SJCRH30 (cell line): ENCODE measurements at regions not wholly inside any gene's neighbourhood (a gene's known extent, or its start where the extent isn't known, plus 50 kb on each side); places are given as distances from the start of the nearest gene placed in this dataset.

ENCODE experiments used
- DNase-seq, 2 experiments: peaks; one replicate each; pipeline ENCODE4 v3.0.0-alpha.2; 2015 to 2020
- H3K27ac ChIP-seq: fragments of 250-450 bp; sonication (Bioruptor Pico); 2 replicates; pipeline ENCODE4 v1.5.1; 2020; ENCODE audit warnings: mild to moderate bottlenecking, moderate library complexity
- H3K27me3 ChIP-seq: fragments of 250-450 bp; sonication (Bioruptor Pico); 2 replicates; pipeline ENCODE4 v1.5.1; 2020; ENCODE audit warnings: mild to moderate bottlenecking, moderate library complexity
- H3K36me3 ChIP-seq: fragments of 250-450 bp; sonication (Bioruptor Pico); 2 replicates; pipeline ENCODE4 v1.5.1; 2020; ENCODE audit warnings: mild to moderate bottlenecking, moderate library complexity
- H3K4me1 ChIP-seq: fragments of 250-450 bp; sonication (Bioruptor Pico); 2 replicates; pipeline ENCODE4 v1.5.1; 2020; ENCODE audit warnings: mild to moderate bottlenecking, moderate library complexity
- H3K4me3 ChIP-seq: fragments of 250-450 bp; sonication (Bioruptor Pico); 2 replicates; pipeline ENCODE4 v1.5.1; 2020; ENCODE audit warnings: mild to moderate bottlenecking, moderate library complexity
- H3K9me3 ChIP-seq: fragments of 250-450 bp; sonication (Bioruptor Pico); replicated peaks from 2 replicates; pipeline ENCODE4 v1.5.1; 2020; ENCODE audit warnings: mild to moderate bottlenecking, moderate library complexity

DNA sequence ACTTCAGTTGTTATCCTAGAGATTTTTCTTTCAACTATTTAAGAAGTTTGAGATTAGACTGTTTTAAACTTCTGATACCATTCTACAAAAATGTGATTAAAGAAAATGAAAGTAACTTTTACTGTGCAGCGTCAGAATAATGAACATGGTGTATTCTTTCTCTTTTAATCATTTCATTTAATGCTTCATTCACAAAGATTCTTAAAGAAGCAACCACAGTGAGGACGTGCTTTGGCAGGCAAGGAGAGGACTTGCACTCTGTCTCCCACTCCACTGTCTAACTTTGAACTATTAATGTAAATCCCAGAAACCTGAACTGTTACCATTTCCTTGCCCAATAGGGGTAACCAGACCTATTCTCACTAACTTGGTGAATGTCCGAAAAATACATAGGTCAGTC lies 137.0 kb downstream of the KCNRG start:
- no peaks in the 10 kb centered on the region for H3K9me3 ChIP-seq
- H3K4me1 ChIP-seq = peaks cover 20% of the 10 kb centered on the region
- H3K27ac ChIP-seq = no peak overlapping the region
- H3K27me3 ChIP-seq = no peaks in the 10 kb centered on the region
- no peak overlapping the region for H3K4me3 ChIP-seq
- DNase-seq = no peak
- H3K36me3 ChIP-seq = no peaks in the 10 kb centered on the region

DNA sequence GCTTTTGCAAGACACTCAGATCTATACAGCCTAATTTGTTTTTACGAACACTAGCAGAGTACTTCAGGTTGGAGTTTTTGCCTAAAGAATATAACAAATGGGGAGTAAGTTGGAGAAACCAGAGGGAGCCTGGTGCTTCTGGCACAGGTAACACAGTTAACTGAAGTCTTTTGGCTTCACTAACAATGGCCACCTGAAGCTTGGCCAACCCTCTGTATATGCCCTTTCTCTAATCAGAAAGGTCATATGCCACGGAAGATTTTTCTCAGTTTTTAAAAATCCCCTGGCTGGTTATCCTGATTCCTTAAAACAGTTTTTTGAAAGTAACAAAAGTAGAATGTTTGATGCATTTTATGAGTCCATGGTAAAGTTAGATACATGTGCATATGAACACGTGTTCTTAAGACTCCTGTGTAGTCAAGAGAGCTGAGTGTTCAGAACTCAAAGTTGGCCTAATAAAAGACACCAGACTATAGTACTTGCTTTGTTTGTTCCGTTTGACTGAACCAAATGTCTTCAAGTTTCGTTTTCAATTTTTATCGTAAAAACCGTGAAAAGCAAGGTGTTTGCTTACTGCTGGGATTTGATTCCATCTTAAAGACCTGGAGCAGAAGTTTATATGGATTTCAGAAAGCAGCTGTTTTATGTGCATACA lies 137.5 kb downstream of the KCNRG start:
- no peak overlapping the region for H3K27ac ChIP-seq
- H3K9me3 ChIP-seq = no peaks in the 10 kb centered on the region
- peak in 1 of 2 experiments; percentile 17 for DNase-seq
- no peaks in the 10 kb centered on the region for H3K36me3 ChIP-seq
- H3K4me3 ChIP-seq = no peak overlapping the region
- H3K27me3 ChIP-seq = no peaks in the 10 kb centered on the region
- H3K4me1 ChIP-seq = peaks cover 20% of the 10 kb centered on the region

DNA sequence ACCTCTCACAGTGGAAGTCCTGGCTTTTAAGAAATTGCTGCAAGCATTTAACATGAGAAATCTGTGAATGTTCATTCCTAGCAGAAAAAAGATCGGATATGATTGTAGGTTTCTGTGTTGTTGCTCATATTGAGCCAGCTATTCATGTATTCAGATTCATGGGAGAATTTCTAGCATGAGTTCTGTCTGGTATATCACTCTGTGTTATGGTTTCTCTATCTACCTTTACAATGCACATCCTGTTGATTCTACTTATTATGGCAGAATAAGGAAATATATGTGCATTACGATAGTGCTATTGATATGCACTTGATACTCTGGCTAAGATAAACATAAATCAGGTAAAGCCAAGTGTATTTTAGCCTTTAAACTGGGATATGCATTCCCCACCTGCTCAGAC lies 138.2 kb downstream of the KCNRG start:
- no peak overlapping the region for H3K27ac ChIP-seq

DNA sequence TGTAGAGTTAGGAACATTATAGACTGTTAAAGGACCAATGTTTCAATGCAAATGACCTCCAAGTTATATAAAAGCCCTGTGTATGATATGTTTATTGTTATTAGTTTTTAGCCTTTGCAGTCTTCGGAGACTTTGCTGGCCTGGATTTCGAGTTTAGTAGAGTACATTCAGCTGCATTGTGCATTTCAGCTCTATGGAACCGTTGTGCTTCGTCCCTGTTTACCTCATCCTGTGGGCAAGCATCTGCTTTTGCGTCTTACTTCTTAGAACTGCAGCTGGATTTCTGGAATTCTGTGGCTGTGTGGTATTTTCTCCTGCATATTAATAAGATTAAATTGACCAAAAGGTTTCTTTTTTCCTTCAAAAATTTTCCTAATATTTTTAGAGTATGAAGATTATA lies 138.6 kb downstream of the KCNRG start:
- DNase-seq = no peak
- Histone ChIP-seq H3K36me3 (no peaks in the 10 kb centered on the region), H3K27ac (no peak overlapping the region), H3K4me3 (no peak overlapping the region), H3K9me3 (no peaks in the 10 kb centered on the region), H3K4me1 (peaks cover 20% of the 10 kb centered on the region), H3K27me3 (no peaks in the 10 kb centered on the region)

More for the DNA sequence above, 138.2 kb downstream of the KCNRG start:
- DNase-seq = no peak
- Histone ChIP-seq H3K9me3 (no peaks in the 10 kb centered on the region), H3K4me3 (no peak overlapping the region), H3K4me1 (peaks cover 20% of the 10 kb centered on the region), H3K36me3 (no peaks in the 10 kb centered on the region), H3K27me3 (no peaks in the 10 kb centered on the region)

DNA sequence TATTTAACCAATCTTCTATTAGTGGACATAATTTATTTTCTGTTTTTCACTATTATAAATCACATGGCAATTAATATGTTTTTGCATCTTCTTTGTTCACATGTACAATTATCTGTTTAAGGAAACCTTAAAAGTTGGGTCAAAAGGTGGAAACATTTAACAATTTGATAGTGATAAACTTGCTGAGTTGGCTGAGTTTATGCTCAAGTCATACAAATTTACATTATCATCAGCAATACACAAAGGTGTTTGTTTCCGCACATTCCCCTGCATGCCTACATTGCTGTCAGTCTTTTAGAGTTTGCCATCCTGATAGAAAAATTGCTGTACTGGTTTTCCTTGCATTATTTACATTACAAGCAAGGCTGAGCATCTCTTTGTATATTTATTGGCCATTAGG lies 139.5 kb downstream of the KCNRG start:
- H3K4me1 ChIP-seq = peaks cover 14% of the 10 kb centered on the region
- DNase-seq = no peak
- H3K27ac ChIP-seq = no peak overlapping the region
- H3K4me3 ChIP-seq = no peak overlapping the region
- no peaks in the 10 kb centered on the region for H3K9me3 ChIP-seq
- H3K36me3 ChIP-seq = no peaks in the 10 kb centered on the region
- no peaks in the 10 kb centered on the region for H3K27me3 ChIP-seq

DNA sequence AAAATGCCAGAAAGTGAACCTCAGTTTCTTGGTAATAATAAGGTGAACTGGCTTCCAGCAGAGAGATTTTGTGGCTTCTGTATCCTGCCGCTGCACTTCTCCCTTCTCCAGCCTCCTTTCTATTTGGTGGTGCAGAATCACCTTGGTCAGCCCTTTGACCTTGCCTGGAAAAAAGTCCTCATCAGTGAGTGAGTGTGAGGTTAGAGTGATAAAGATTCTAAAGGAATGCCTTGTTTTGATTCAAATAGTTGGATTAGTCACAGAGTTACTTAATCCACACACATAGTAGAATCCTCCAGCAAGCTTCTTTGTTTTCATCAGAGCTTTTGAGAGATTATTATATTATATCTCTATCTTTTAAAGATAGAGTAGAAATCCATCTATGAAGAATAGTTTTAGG lies 140.9 kb downstream of the KCNRG start:
- peaks cover 5% of the 10 kb centered on the region for H3K4me1 ChIP-seq
- DNase-seq = peak in 1 of 2 experiments; percentile 10
- no peaks in the 10 kb centered on the region for H3K27me3 ChIP-seq
- no peaks in the 10 kb centered on the region for H3K9me3 ChIP-seq
- no peak overlapping the region for H3K27ac ChIP-seq
- no peaks in the 10 kb centered on the region for H3K36me3 ChIP-seq
- H3K4me3 ChIP-seq = no peak overlapping the region

DNA sequence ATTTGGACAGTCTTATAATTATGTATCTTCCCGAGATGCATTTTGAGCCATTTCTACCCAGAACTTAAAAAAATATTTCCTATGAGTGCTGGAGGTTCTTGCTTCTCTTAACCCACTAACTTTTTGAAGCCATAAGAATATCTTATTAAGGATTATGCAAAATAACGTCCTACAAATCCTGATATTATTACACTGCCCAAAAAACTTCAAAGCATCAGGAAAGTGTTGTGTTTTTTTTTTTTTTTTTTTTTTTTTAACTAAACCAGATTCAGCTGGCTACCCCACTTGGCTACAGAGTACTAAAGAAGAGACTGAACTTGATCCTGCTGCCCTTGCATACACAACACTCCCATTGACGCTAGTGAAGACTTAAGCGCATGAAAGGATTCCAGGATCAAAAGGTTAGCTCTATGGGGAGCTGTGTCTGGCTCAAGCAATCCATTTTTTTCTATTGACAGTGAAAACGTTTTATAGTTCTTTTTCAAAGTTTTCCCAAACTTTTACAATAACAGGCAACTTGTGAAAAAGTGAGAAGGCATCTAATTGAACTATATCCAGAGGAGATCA lies 141.4 kb downstream of the KCNRG start:
- no peaks in the 10 kb centered on the region for H3K36me3 ChIP-seq
- no peak overlapping the region for H3K4me3 ChIP-seq
- H3K4me1 ChIP-seq = peaks cover 5% of the 10 kb centered on the region
- no peaks in the 10 kb centered on the region for H3K9me3 ChIP-seq
- no peaks in the 10 kb centered on the region for H3K27me3 ChIP-seq
- peak in 1 of 2 experiments; percentile 15 for DNase-seq
- no peak overlapping the region for H3K27ac ChIP-seq

DNA sequence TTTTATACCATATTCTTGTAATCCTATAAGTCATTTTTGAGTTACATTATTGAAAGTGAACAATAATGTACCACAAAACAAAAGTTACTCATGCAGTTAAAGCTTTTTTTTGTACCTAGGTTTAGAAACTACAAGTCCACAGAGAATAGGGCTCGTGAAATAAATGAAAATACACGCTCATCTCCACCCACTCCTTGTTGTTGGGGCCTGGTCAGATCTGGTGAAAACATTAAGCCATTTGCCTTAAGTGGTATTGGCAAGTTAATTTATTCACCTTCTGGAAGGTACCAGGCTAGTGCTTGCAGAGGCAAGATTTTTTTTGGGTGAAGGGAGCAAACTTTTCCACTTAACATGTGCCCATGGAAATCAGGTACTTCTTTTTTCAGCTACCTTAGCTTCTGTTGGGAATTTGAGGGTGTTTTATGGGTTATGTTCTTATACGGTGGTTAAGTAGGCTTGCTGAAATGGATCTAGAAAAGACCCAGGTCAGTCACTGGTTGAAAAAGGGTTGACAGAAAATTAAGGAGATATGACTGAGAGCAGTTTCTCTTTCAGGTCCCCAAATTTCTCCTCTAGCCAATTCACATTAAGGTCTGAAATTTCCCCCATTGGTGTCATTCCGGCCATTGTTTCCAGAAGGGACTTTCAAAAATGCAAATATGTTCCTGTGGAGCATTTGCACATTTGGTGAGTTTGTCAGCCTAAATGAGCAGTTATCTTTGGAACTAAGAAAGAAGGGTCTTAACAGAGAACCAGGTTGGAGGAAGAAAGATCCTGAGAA lies 143.3 kb downstream of the KCNRG start:
- no peak for DNase-seq
- Histone ChIP-seq H3K4me3 (no peak overlapping the region), H3K27me3 (no peaks in the 10 kb centered on the region), H3K9me3 (no peaks in the 10 kb centered on the region), H3K27ac (no peak overlapping the region), H3K36me3 (no peaks in the 10 kb centered on the region), H3K4me1 (peaks cover 3% of the 10 kb centered on the region; the same call in 1 of the 2 replicates)

DNA sequence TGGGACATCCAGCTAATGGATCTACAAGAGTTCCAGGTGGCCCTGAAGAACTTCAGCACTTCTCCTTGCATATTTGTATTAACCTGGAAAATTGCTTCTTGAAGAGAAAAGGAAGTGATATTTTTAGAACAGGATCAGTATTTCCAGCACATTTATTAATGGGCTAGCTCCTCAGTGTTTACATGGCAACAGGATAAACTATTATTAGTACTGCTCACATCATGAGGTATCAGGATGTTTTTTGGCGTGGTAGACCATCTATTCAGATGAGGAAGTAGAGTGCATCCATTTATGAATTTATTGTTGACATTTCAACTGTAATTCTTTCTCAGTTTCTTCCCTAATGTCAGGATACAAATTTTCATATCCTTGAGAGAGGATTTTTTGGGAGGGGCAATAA lies 144.4 kb downstream of the KCNRG start:
- Histone ChIP-seq H3K27ac (no peak overlapping the region), H3K36me3 (no peaks in the 10 kb centered on the region), H3K9me3 (no peaks in the 10 kb centered on the region), H3K4me3 (no peak overlapping the region), H3K27me3 (no peaks in the 10 kb centered on the region), H3K4me1 (peaks cover 3% of the 10 kb centered on the region; the same call in 1 of the 2 replicates)
- DNase-seq = no peak

DNA sequence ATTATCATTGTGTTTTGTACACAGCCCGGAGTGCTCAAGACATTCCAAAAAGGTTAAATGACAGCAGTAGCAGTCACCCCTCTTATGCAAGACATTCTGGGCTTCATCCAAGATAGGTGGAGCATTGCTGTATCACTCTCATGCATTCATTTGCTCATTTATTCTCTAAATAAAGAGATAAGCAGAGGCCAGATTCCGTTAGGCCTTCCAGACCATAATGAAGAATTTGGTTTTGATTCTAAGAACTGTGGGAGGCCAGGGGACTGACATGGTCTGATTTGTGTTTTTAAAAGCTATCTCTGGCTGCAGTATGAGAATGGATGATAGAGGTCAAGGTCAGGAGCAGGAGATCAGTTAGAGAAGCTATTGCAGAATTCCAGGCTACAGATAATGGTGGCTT lies 145.8 kb downstream of the KCNRG start:
- no peak overlapping the region for H3K27ac ChIP-seq
- no peak for DNase-seq
- H3K9me3 ChIP-seq = no peaks in the 10 kb centered on the region
- H3K4me3 ChIP-seq = no peak overlapping the region
- no peaks in the 10 kb centered on the region for H3K36me3 ChIP-seq
- peaks cover 3% of the 10 kb centered on the region; the same call in 1 of the 2 replicates for H3K4me1 ChIP-seq
- H3K27me3 ChIP-seq = no peaks in the 10 kb centered on the region

DNA sequence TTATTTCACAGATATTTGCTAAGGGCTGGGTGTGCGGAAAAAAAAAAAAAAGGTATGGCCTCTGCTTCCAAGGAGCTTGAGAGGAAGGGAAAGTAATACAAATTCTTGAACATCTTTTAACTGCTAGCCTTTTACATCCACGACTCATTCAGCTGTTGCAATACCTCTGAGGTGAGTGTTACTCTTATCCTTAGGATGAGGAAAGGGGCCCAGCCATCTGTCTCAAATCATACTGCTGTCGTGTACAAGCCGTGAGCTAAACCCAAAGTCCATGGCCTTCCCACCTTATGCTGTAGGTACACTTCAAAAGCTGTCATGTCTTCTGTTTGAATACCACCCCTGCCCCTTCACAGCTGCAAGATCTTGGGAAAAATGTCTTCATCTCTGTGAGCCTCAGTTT lies 146.8 kb downstream of the KCNRG start:
- Histone ChIP-seq H3K27me3 (no peaks in the 10 kb centered on the region), H3K27ac (no peak overlapping the region), H3K9me3 (no peaks in the 10 kb centered on the region), H3K36me3 (no peaks in the 10 kb centered on the region), H3K4me1 (no peaks in the 10 kb centered on the region), H3K4me3 (no peak overlapping the region)
- no peak for DNase-seq

DNA sequence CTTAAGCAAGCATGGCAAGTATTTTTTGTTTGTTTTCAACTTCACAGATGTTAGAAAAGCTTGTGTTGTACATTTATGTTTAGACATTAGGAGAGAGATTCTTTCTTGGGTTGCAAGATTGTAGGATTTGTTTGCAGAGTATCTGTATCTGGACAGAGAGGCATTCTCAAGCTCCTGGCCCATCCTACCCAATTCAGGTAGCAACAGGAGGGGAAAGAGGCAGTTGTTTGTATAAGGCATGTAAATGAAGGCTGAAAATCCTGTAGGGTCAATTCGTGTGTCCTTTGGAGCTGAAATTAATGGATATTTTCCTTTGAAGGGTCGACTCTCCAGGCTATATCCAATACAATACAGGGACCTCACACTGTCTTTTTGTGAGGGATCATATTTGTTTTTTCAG lies 147.3 kb downstream of the KCNRG start:
- no peak overlapping the region for H3K4me3 ChIP-seq
- H3K27ac ChIP-seq = no peak overlapping the region
- no peaks in the 10 kb centered on the region for H3K36me3 ChIP-seq
- H3K4me1 ChIP-seq = no peaks in the 10 kb centered on the region
- H3K27me3 ChIP-seq = no peaks in the 10 kb centered on the region
- no peak for DNase-seq
- H3K9me3 ChIP-seq = no peaks in the 10 kb centered on the region

DNA sequence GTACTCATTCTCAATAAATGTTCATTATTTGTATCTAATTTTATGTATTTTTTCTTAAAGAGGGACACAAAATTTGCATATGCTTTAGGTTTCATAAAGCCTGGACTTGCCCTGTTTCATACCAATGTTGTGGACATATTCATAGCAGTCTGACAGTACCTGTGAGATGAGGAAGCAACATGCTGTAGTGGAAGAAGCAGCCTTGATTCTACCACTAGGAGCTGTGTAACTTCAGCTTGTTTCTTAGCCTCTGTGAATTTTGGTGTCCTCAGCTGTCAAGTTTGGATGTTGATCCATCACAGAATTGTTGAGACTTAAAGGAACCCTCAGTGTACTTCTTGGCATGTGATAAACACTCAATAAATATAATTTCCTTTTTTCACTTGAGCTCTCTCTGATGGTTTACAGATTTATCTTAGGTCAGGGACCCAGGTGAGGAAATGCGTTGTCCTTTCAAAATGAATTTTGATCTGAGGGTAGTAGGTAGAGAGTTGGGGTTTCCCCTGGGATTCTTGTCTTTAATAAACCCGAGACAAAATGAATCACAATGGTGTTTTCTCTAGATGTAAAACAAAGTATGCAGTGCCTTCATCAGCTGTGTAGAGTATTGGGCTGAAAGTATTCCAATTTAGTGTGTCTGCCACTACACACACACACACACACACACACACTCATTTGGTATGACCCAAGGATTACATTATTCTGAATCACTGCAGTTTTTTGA lies 152.1 kb downstream of the KCNRG start:
- Histone ChIP-seq H3K4me3 (no peak overlapping the region), H3K27ac (no peak overlapping the region), H3K36me3 (no peaks in the 10 kb centered on the region), H3K27me3 (no peaks in the 10 kb centered on the region), H3K4me1 (no peaks in the 10 kb centered on the region), H3K9me3 (no peaks in the 10 kb centered on the region)
- DNase-seq = no peak

DNA sequence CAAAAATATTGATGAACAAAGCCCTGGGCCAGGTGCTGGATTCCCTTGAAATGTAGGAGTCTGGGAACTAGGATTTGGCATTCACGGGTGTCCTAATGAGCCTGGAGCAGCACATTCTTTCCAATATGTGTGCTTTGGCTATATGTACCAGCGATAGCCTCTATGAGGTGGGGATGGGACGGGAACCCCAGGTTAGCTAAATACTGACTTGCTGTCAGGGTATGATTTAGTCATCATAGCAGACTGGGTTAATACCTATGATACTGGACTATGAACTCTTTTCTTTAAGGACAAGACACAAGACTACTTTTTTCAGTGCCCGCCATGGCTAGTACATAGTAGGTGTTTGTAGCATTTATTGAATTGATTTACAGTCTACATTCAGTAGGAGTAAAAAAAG lies 152.7 kb downstream of the KCNRG start:
- Histone ChIP-seq H3K4me3 (no peak overlapping the region), H3K9me3 (no peaks in the 10 kb centered on the region), H3K27ac (no peak overlapping the region), H3K27me3 (no peaks in the 10 kb centered on the region), H3K4me1 (no peaks in the 10 kb centered on the region), H3K36me3 (no peaks in the 10 kb centered on the region)
- no peak for DNase-seq

DNA sequence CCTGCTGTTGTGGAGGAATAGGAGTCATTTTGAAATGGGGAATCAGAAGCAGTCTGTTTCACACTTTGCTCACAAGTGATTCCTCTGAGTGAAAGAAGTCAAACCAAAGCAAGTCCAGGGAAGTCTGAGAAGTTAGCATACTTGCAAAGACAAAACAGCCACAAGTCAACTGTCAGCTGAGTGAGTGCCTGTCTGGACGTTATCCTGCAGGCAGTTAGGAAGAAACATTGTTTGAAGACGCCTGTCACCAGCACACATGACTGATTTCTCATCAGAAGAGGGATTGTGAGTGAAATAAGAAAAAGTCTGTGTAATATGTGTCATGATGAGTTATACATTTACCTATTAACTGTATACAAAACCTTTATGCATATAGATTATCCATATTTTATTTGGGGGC lies 153.5 kb downstream of the KCNRG start:
- no peak for DNase-seq

More for the DNA sequence above, 153.5 kb downstream of the KCNRG start:
- Histone ChIP-seq H3K4me1 (no peaks in the 10 kb centered on the region), H3K36me3 (no peaks in the 10 kb centered on the region), H3K27me3 (no peaks in the 10 kb centered on the region), H3K4me3 (no peak overlapping the region), H3K27ac (no peak overlapping the region), H3K9me3 (no peaks in the 10 kb centered on the region)
